ENCODE measurements at regions not wholly inside any gene's neighbourhood (a gene's known extent, or its start where the extent isn't known, plus 50 kb on each side); places are given as distances from the start of the nearest gene placed in this dataset.

DNA sequence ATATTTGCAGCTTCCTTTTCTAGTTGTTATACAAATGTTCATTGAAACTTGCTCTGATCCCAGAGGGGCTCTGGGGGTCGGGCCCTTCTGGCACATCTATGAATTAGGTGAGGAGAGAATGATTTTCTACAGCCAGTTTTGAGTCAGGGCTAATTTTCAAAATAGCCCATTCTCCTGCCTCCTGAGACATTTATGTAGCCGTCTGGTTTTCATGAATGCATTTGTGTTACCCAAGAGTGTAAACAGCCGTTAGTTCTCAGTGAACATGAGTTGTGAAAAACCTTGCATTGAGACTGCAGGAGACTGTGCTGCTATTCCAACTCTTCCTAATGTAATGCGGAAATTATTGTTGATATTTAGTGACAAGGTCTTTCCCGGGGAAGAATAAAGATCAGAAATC is 122.5 kb downstream of the ICOS start:
- Histone ChIP-seq H3K4me1 (ENCODE audit: insufficient read depth, low read length) (no peaks in the 10 kb centered on the region), H3K14ac (ENCODE audit: insufficient read depth, low read length) (no peak overlapping the region), H3K79me1 (ENCODE audit: insufficient read depth, low read depth, low read length, poor library complexity, severe bottlenecking) (no peaks in the 10 kb centered on the region), H3K27ac (ENCODE audit: insufficient read length, low read depth, low read length) (no peak overlapping the region), H4K5ac (ENCODE audit: insufficient read length, low read depth, low read length) (no peak overlapping the region), H3K27me3 (ENCODE audit: insufficient read depth, low read length) (no peaks in the 10 kb centered on the region), H2BK120ac (ENCODE audit: low read depth, low read length, poor library complexity, severe bottlenecking) (no peak overlapping the region), H2BK5ac (ENCODE audit: insufficient read length, low read length) (no peak overlapping the region), H2BK12ac (ENCODE audit: insufficient read length, low read depth, low read length) (no peak overlapping the region), H3T11ph (ENCODE audit: low read length) (no peak overlapping the region), H3K23me2 (ENCODE audit: insufficient read length, low read depth, low read length, poor library complexity, severe bottlenecking) (no peaks in the 10 kb centered on the region), H3K79me2 (ENCODE audit: insufficient read depth, low read length) (no peaks in the 10 kb centered on the region), H3K4ac (ENCODE audit: low read depth, low read length) (no peak overlapping the region), H3K18ac (ENCODE audit: insufficient read length, low read depth, low read length) (no peak overlapping the region), H4K91ac (ENCODE audit: insufficient read length, low read depth, low read length) (no peak overlapping the region), H3K56ac (ENCODE audit: insufficient read length, low read depth, low read length) (no peak overlapping the region), H2AFZ (ENCODE audit: low read length) (no peak overlapping the region), H3K23ac (ENCODE audit: insufficient read length, low read depth, low read length) (no peak overlapping the region), H2BK20ac (ENCODE audit: low read depth, low read length, poor library complexity, severe bottlenecking) (no peak overlapping the region), H4K20me1 (ENCODE audit: control insufficient read depth, insufficient read depth, insufficient read length) (no peaks in the 10 kb centered on the region), H2BK15ac (ENCODE audit: low read depth, low read length) (no peak overlapping the region), H2AK5ac (ENCODE audit: insufficient read length, low read length) (no peak overlapping the region), H3K9ac (ENCODE audit: extremely low read depth, insufficient read length, low read length) (no peak overlapping the region), H4K8ac (replicated peaks; ENCODE audit: insufficient read length, low read depth, low read length) (no peak overlapping the region), H3K9me3 (ENCODE audit: control insufficient read depth, low read depth, low read length) (no peaks in the 10 kb centered on the region), H3K4me2 (ENCODE audit: insufficient read depth, insufficient read length, low read length) (no peak overlapping the region)
- H3K27ac Mint-ChIP-seq, result peak overlapping the region in 1 of 3 experiments; percentile 30; a peak in 1 of 7 replicates
- H3K27me3 Mint-ChIP-seq (ENCODE audit: low read depth), result no peaks in the 10 kb centered on the region
- H3K9me3 Mint-ChIP-seq, result peaks cover 0 to 2% of the 10 kb centered on the region in 2 experiments; a peak in 1 of 5 replicates
- WGBS (ENCODE audit: extremely low coverage, insufficient read length, low lambda C conversion rate), result no CpG with 5 or more reads among the region's 5 CpGs
- H3K4me1 Mint-ChIP-seq, result no peaks in the 10 kb centered on the region; a peak in 1 of 4 replicates
- no peak for DNase-seq
- H3K36me3 Mint-ChIP-seq (ENCODE audit: insufficient read depth in 1 of 3, low read depth in 3 of 3), result peaks cover 0 to 9% (median 0%) of the 10 kb centered on the region in 3 experiments; a peak in 1 of 7 replicates
- TF ChIP-seq, protein P1, sequence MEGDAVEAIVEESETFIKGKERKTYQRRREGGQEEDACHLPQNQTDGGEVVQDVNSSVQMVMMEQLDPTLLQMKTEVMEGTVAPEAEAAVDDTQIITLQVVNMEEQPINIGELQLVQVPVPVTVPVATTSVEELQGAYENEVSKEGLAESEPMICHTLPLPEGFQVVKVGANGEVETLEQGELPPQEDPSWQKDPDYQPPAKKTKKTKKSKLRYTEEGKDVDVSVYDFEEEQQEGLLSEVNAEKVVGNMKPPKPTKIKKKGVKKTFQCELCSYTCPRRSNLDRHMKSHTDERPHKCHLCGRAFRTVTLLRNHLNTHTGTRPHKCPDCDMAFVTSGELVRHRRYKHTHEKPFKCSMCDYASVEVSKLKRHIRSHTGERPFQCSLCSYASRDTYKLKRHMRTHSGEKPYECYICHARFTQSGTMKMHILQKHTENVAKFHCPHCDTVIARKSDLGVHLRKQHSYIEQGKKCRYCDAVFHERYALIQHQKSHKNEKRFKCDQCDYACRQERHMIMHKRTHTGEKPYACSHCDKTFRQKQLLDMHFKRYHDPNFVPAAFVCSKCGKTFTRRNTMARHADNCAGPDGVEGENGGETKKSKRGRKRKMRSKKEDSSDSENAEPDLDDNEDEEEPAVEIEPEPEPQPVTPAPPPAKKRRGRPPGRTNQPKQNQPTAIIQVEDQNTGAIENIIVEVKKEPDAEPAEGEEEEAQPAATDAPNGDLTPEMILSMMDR (conservative IDR thresholded peaks at IDR 0.05), result no peak
- H3K4me3 Mint-ChIP-seq, result no peak overlapping the region

All from H9 (cell line).